IMR-90 (cell line): ENCODE measurements at regions not wholly inside any gene's neighbourhood (a gene's known extent, or its start where the extent isn't known, plus 50 kb on each side); places are given as distances from the start of the nearest gene placed in this dataset.

ENCODE experiments used
- ATAC-seq: fragments of 200-7000 bp; cut with Tn5 transposase; 2 replicates; pipeline ENCODE4 v1.9.1; 2020; ENCODE audit warnings: low read depth, mild to moderate bottlenecking, moderate library complexity
- BruUV-seq: library from RNA; stranded (reverse); fragments of 400-500 nt; replicated peaks from 2 replicates; lab custom pipeline; 2021; lab: Mats Ljungman, UMichigan
- CTCF ChIA-PET: fragments of 300-600 bp; formaldehyde crosslinking; extraction: SDS; loops from one replicate; lab custom pipeline; 2021; ENCODE audit warnings: antibody characterized with exemption; lab: Yijun Ruan, JAX
- POLR2A ChIA-PET: fragments of 300-600 bp; sonication (Branson Sonifier 250); formaldehyde crosslinking; loops from one replicate; lab custom pipeline; 2022; ENCODE audit warnings: antibody characterized with exemption; ENCODE audit not compliant: unreplicated experiment; lab: Charles Lee
- DNase-seq: peaks from one replicate; pipeline ENCODE4 v3.0.0; 2013
- H2AFZ ChIP-seq: replicated peaks from 2 replicates; pipeline ENCODE3; 2013; ENCODE audit warnings: low read length, mild to moderate bottlenecking; ENCODE audit not compliant: poor library complexity
- H2AK5ac ChIP-seq: 2 replicates; pipeline ENCODE4 v1.6.1; 2013; ENCODE audit warnings: low read depth, low read length, inconsistent platforms
- H2AK9ac ChIP-seq: replicated peaks from 2 replicates; pipeline ENCODE3; 2013; ENCODE audit warnings: mild to moderate bottlenecking, low read depth, low read length, moderate library complexity; ENCODE audit not compliant: poor library complexity
- H2BK120ac ChIP-seq: 2 replicates; pipeline ENCODE4 v1.6.1; 2013; ENCODE audit warnings: low read depth, low read length, inconsistent platforms
- H2BK15ac ChIP-seq: 3 replicates; pipeline ENCODE4 v1.6.1; 2013; ENCODE audit warnings: low read depth, low read length, inconsistent platforms
- H2BK20ac ChIP-seq: 2 replicates; pipeline ENCODE4 v1.6.1; 2013; ENCODE audit warnings: low read depth, mild to moderate bottlenecking, inconsistent platforms, low read length, moderate library complexity
- H2BK5ac ChIP-seq: 2 replicates; pipeline ENCODE4 v1.6.1; 2013; ENCODE audit warnings: mild to moderate bottlenecking, low read depth, low read length, inconsistent platforms; ENCODE audit not compliant: poor library complexity, severe bottlenecking
- H3K14ac ChIP-seq: replicated peaks from 2 replicates; pipeline ENCODE4 v1.6.1; 2013; ENCODE audit warnings: low read depth, low read length, inconsistent platforms
- H3K18ac ChIP-seq: 2 replicates; pipeline ENCODE4 v1.6.1; 2013; ENCODE audit warnings: low read depth, low read length, control low read depth
- H3K23ac ChIP-seq: 2 replicates; pipeline ENCODE4 v1.6.1; 2013; ENCODE audit warnings: low read depth, low read length, inconsistent platforms
- H3K27ac ChIP-seq: 2 replicates; pipeline ENCODE4 v1.5.1; 2013; ENCODE audit warnings: mild to moderate bottlenecking, control low read depth, low read length; ENCODE audit not compliant: insufficient read depth
- H3K27me3 ChIP-seq: 2 replicates; pipeline ENCODE4 v1.6.1; 2013; ENCODE audit warnings: low read length; ENCODE audit not compliant: control insufficient read depth, insufficient read depth
- H3K36me3 ChIP-seq: 2 replicates; pipeline ENCODE4 v1.6.1; 2013; ENCODE audit warnings: low read length, mixed read lengths; ENCODE audit not compliant: control insufficient read depth, insufficient read depth
- H3K4ac ChIP-seq: 2 replicates; pipeline ENCODE4 v1.6.1; 2013; ENCODE audit warnings: low read depth, low read length, inconsistent platforms
- H3K4me1 ChIP-seq: 2 replicates; pipeline ENCODE4 v1.6.1; 2013; ENCODE audit warnings: low read length, mixed read lengths; ENCODE audit not compliant: control insufficient read depth, insufficient read depth
- H3K4me2 ChIP-seq: 2 replicates; pipeline ENCODE4 v1.6.1; 2013; ENCODE audit warnings: low read depth, mild to moderate bottlenecking, control low read depth, low read length, moderate library complexity
- H3K4me3 ChIP-seq: 2 replicates; pipeline ENCODE4 v1.5.1; 2013; ENCODE audit warnings: low read depth, mild to moderate bottlenecking, control low read depth, low read length, moderate library complexity; ENCODE audit not compliant: insufficient read depth
- H3K56ac ChIP-seq: 2 replicates; pipeline ENCODE4 v1.6.1; 2013; ENCODE audit warnings: low read length, inconsistent platforms; ENCODE audit not compliant: insufficient read depth; ENCODE audit errors: extremely low read depth
- H3K79me1 ChIP-seq, 2 experiments: 2 replicates each; pipeline ENCODE4 v1.6.1; 2013; ENCODE audit warnings: low read length in 2 of 2, inconsistent platforms in 1 of 2, low read depth in 1 of 2
- H3K9ac ChIP-seq: 2 replicates; pipeline ENCODE4 v1.6.1; 2013; ENCODE audit warnings: low read depth, low read length, control low read depth
- H3K9me1 ChIP-seq: 2 replicates; pipeline ENCODE4 v1.6.1; 2013; ENCODE audit warnings: low read length, inconsistent platforms; ENCODE audit not compliant: insufficient read depth
- H3K9me3 ChIP-seq: 2 replicates; pipeline ENCODE4 v1.6.1; 2013; ENCODE audit warnings: low read length; ENCODE audit not compliant: control insufficient read depth, insufficient read depth
- H4K20me1 ChIP-seq: 2 replicates; pipeline ENCODE4 v1.6.1; 2013; ENCODE audit warnings: low read length, inconsistent platforms; ENCODE audit not compliant: insufficient read depth
- H4K5ac ChIP-seq: 2 replicates; pipeline ENCODE4 v1.6.1; 2013; ENCODE audit warnings: mild to moderate bottlenecking, low read depth, low read length, control low read depth
- H4K8ac ChIP-seq, 2 experiments: 2 replicates each; pipeline ENCODE4 v1.6.1; 2013; ENCODE audit warnings: low read depth in 2 of 2, low read length in 2 of 2, control low read depth in 1 of 2, inconsistent platforms in 1 of 2
- H4K91ac ChIP-seq: 2 replicates; pipeline ENCODE4 v1.6.1; 2013; ENCODE audit warnings: low read depth, low read length, inconsistent platforms; ENCODE audit not compliant: insufficient read depth
- FOS ChIP-seq: fragments of 150-350 bp; IDR thresholded peaks from 2 replicates; pipeline ENCODE4 v1.6.1; 2016; ENCODE audit warnings: low read depth, low read length
- WGBS, 2 experiments: methylation state at CpG; one replicate each; pipeline versions ENCODE4 v1.1.5 to v1.1.7; 2013; ENCODE audit warnings: missing lambda C conversion rate in 2 of 2; ENCODE audit not compliant: insufficient read length in 1 of 2; ENCODE audit errors: extremely low coverage in 2 of 2; 5-methylcytosine and 5-hydroxymethylcytosine counted together
- dilution Hi-C: fragments of 300-500 bp; cut with HindIII; formaldehyde crosslinking; loops from one replicate; pipeline ENCODE4 v1.14.3; 2018; ENCODE audit warnings: low sequenced_read_pairs; ENCODE audit not compliant: unreplicated experiment
- in situ Hi-C: fragments of 300-500 bp; cut with MboI; formaldehyde crosslinking; loops from 3 replicates; pipeline ENCODE4 v1.14.3; 2019; ENCODE audit warnings: low sequenced_read_pairs, inconsistent platforms, mixed read lengths
- intact Hi-C: fragments of 100-400 bp; cut with micrococcal nuclease; formaldehyde crosslinking; loops from 2 replicates; pipeline ENCODE4 v1.10.0; 2022

DNA sequence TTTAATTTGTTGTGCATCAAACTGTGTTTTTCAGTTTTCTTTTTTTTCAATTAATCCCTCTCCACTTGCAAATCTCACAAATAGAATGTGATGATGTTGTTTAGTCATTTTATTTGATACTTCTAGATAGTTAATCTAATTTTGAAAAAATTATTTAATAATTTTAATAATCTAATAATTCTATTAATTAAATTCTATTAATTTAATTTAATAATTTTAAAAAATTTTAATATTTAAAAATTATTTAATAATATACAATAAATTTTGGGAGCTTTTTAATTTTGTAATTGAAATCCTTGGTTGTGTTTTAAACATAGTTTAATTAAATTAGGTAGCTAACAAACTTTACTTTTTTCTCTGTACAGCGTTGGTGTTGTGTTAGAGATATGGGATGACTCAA, 393.8 kb downstream of the OLFM4 start:
- dilution Hi-C loops (no loop called here), in situ Hi-C loops (no loop called here), intact Hi-C loops (no loop called here)
- no peak overlapping the region for H2BK5ac ChIP-seq
- no peaks in the 10 kb centered on the region for H3K27me3 ChIP-seq
- no TSS peak for BruUV-seq
- no peak overlapping the region for H3K4me2 ChIP-seq
- H3K27ac ChIP-seq = no peak overlapping the region
- H3K4me3 ChIP-seq = no peak overlapping the region
- no peaks in the 10 kb centered on the region for H4K20me1 ChIP-seq
- no peaks in the 10 kb centered on the region for H3K36me3 ChIP-seq
- H3K9me1 ChIP-seq = no peaks in the 10 kb centered on the region
- H3K4ac ChIP-seq = no peak overlapping the region
- no peaks in the 10 kb centered on the region for H3K4me1 ChIP-seq
- ATAC-seq (no peak), DNase-seq (no peak)
- no peak overlapping the region for H3K23ac ChIP-seq
- peaks cover 2% of the 10 kb centered on the region for H3K9me3 ChIP-seq
- no peak overlapping the region for H2BK15ac ChIP-seq
- no peak overlapping the region for H3K56ac ChIP-seq
- ChIA-PET POLR2A (no interaction called here), CTCF (no interaction called here)
- H3K79me1 ChIP-seq = no peaks in the 10 kb centered on the region
- H2AK9ac ChIP-seq = no peak overlapping the region
- H2AK5ac ChIP-seq = no peak overlapping the region
- H2BK120ac ChIP-seq = no peak overlapping the region
- H2AFZ ChIP-seq = no peak overlapping the region
- H4K8ac ChIP-seq = no peak overlapping the region
- WGBS, 2 experiments = no CpG with 5 or more reads among the region's 1 CpG
- H4K91ac ChIP-seq = no peak overlapping the region
- H3K14ac ChIP-seq = no peak overlapping the region
- H4K5ac ChIP-seq = no peak overlapping the region
- no peak for TF ChIP-seq FOS
- H3K18ac ChIP-seq = no peak overlapping the region
- no peak overlapping the region for H2BK20ac ChIP-seq
- H3K9ac ChIP-seq = no peak overlapping the region
